BE2C (cell line): ENCODE measurements at regions not wholly inside any gene's neighbourhood (a gene's known extent, or its start where the extent isn't known, plus 50 kb on each side); places are given as distances from the start of the nearest gene placed in this dataset.

Source experiments
- DNase-seq: peaks from one replicate; pipeline ENCODE4 v3.0.0-alpha.2; 2020
- H3K27me3 ChIP-seq: fragments of 250-450 bp; sonication (Bioruptor Pico); 2 replicates; pipeline ENCODE4 v1.5.1; 2020; ENCODE audit warnings: mild to moderate bottlenecking
- H3K36me3 ChIP-seq: fragments of 250-450 bp; sonication (Bioruptor Pico); 2 replicates; pipeline ENCODE4 v1.5.1; 2020; ENCODE audit warnings: mild to moderate bottlenecking
- H3K4me1 ChIP-seq: fragments of 250-450 bp; sonication (Bioruptor Pico); 2 replicates; pipeline ENCODE4 v1.5.1; 2020
- H3K4me3 ChIP-seq: 2 replicates; pipeline ENCODE4 v1.5.1; 2011; ENCODE audit warnings: low read depth, low read length
- H3K9me3 ChIP-seq: fragments of 250-450 bp; sonication (Bioruptor Pico); 2 replicates; pipeline ENCODE4 v1.5.1; 2020
- CTCF ChIP-seq: IDR thresholded peaks from 2 replicates; pipeline ENCODE4 v1.5.1; 2012; ENCODE audit warnings: mild to moderate bottlenecking, low read depth, low read length

- Histone ChIP-seq H3K27me3 (no peaks in the 10 kb centered on the region), H3K4me1 (no peaks in the 10 kb centered on the region), H3K9me3 (no peaks in the 10 kb centered on the region), H3K36me3 (no peaks in the 10 kb centered on the region), H3K4me3 (no peak overlapping the region)
- DNase-seq, result no peak
- no peak for TF ChIP-seq CTCF
Observed at GRCh38 chr16:54407596-54407995, 121.0 kb upstream of the IRX3 start.

- H3K9me3 ChIP-seq, result no peaks in the 10 kb centered on the region
- H3K4me1 ChIP-seq, result no peaks in the 10 kb centered on the region
- no peak for TF ChIP-seq CTCF
- no peaks in the 10 kb centered on the region for H3K27me3 ChIP-seq
- H3K36me3 ChIP-seq, result no peaks in the 10 kb centered on the region
- H3K4me3 ChIP-seq, result no peak overlapping the region
- no peak for DNase-seq
Observed at GRCh38 chr16:54405478-54405877, 118.9 kb upstream of the IRX3 start.

GRCh38 chr16:54403580-54403979 lies 117.0 kb upstream of the IRX3 start:
- Histone ChIP-seq H3K4me1 (no peaks in the 10 kb centered on the region), H3K4me3 (no peak overlapping the region), H3K9me3 (no peaks in the 10 kb centered on the region), H3K36me3 (no peaks in the 10 kb centered on the region), H3K27me3 (no peaks in the 10 kb centered on the region)
- no peak for DNase-seq
- TF ChIP-seq CTCF, result no peak

- TF ChIP-seq CTCF, result no peak
- Histone ChIP-seq H3K4me1 (no peaks in the 10 kb centered on the region), H3K4me3 (no peak overlapping the region), H3K27me3 (no peaks in the 10 kb centered on the region), H3K9me3 (no peaks in the 10 kb centered on the region), H3K36me3 (no peaks in the 10 kb centered on the region)
- no peak for DNase-seq
Observed at GRCh38 chr16:54402873-54403272, 116.3 kb upstream of the IRX3 start.

GRCh38 chr16:54402270-54402669 lies 115.7 kb upstream of the IRX3 start:
- DNase-seq, result no peak
- Histone ChIP-seq H3K4me3 (no peak overlapping the region), H3K4me1 (no peaks in the 10 kb centered on the region), H3K27me3 (no peaks in the 10 kb centered on the region), H3K36me3 (no peaks in the 10 kb centered on the region), H3K9me3 (no peaks in the 10 kb centered on the region)
- TF ChIP-seq CTCF, result no peak

- no peak for DNase-seq
- Histone ChIP-seq H3K4me1 (no peaks in the 10 kb centered on the region), H3K9me3 (no peaks in the 10 kb centered on the region), H3K36me3 (no peaks in the 10 kb centered on the region), H3K27me3 (peaks cover 4% of the 10 kb centered on the region; the same call in 1 of the 2 replicates), H3K4me3 (no peak overlapping the region)
- no peak for TF ChIP-seq CTCF
Observed at GRCh38 chr16:54400261-54400660, 113.7 kb upstream of the IRX3 start.
